ENCODE measurements at regions not wholly inside any gene's neighbourhood (a gene's known extent, or its start where the extent isn't known, plus 50 kb on each side); places are given as distances from the start of the nearest gene placed in this dataset.
"Not testable (repeated sequence)": the region's sequence is repeated elsewhere in the genome, so short reads cannot be mapped to it uniquely, and the experiment has no call there.

DNA sequence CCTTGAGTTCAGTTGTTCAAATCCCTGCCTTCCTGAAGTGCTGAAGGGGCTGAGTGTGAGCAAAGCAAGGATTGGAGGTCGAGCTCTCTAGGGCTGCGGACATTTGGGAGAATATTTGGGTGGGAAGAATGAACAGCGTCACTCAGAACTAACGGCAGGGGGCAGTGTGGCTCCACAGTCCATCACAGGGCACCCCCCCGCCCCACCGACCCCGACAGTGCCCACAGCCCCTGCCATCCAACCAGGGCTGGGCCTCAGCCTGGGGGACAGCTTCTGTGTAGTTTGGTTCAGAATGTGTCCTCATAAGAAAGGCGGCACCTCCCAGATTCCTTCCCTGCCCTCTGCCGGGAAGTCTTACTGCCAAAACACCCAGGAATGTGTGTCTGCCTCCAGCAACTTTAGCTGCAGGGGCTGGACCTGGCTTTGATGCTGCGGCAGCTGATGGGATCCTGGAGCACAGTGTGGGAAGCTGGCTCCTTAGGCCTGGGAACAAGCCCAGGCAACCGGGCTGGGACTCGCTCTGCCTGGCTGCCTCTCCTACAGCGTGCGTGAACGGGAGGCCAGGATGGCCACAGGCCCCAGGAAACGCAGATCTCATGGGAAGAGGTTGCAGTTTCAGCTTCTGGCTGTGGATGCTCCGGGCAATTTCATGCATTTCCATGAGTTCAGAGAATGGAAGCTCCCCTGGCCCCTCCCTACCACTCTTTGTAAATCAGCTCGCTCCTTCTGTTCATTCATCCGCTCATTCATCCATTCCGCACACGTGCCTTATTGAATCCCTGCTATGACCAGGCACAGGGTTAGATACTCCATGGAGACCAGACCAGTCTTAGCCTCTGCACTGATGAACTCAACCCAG lies 104.9 kb upstream of the TMPRSS2 start:
- peak in 2 of 4 donors; percentile 37 to 41 for DNase-seq (ENCODE audit: low read depth in 4 of 4, low spot score in 3 of 4)

GRCh38 chr21:41611966-41612606 lies 104.1 kb upstream of the TMPRSS2 start:
- DNase-seq (ENCODE audit: low read depth in 4 of 4, low spot score in 3 of 4) = no peak

GRCh38 chr21:41611441-41611840 lies 103.5 kb upstream of the TMPRSS2 start:
- DNase-seq (ENCODE audit: low read depth in 4 of 4, low spot score in 3 of 4) = no peak

DNA sequence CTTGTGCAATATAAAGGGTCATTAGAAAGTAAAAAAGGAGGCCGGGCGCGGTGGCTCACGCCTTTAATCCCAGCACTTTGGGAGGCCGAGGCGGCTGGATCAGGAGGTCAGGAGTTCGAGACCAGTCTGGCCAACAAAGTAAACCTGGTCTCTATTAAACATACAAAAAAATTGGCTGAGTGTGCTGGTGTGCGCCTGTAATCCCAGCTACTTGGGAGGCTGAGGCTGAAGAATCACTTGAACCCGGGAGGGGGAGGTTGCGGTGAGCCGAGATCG lies 102.8 kb upstream of the TMPRSS2 start:
- DNase-seq (ENCODE audit: low read depth in 4 of 4, low spot score in 3 of 4) = not testable (repeated sequence)

GRCh38 chr21:41610042-41610839 lies 102.3 kb upstream of the TMPRSS2 start:
- no peak for DNase-seq (ENCODE audit: low read depth in 4 of 4, low spot score in 3 of 4)

- no peak for DNase-seq (ENCODE audit: low read depth in 4 of 4, low spot score in 3 of 4)
These were observed 98.7 kb upstream of the TMPRSS2 start for GRCh38 chr21:41606706-41607105.

DNA sequence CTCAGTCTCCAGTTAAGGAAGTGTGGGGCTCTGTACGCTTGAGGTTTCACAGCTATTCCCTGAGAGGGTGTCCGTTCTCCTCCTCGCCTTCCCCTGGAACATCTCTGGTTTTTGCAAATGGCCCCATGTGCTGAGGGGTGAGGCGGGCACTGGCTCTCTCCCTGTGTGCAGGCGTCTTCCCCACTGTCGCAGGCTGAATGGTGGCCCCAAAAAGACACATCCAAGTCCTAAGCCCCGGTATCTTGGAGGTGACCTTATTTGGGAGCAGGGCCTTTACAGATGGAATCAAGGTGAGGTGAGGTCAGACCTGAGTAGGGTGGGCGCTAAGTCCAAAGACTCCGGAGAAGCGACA lies 98.0 kb upstream of the TMPRSS2 start:
- no peak for DNase-seq (ENCODE audit: low read depth in 4 of 4, low spot score in 3 of 4)

DNA sequence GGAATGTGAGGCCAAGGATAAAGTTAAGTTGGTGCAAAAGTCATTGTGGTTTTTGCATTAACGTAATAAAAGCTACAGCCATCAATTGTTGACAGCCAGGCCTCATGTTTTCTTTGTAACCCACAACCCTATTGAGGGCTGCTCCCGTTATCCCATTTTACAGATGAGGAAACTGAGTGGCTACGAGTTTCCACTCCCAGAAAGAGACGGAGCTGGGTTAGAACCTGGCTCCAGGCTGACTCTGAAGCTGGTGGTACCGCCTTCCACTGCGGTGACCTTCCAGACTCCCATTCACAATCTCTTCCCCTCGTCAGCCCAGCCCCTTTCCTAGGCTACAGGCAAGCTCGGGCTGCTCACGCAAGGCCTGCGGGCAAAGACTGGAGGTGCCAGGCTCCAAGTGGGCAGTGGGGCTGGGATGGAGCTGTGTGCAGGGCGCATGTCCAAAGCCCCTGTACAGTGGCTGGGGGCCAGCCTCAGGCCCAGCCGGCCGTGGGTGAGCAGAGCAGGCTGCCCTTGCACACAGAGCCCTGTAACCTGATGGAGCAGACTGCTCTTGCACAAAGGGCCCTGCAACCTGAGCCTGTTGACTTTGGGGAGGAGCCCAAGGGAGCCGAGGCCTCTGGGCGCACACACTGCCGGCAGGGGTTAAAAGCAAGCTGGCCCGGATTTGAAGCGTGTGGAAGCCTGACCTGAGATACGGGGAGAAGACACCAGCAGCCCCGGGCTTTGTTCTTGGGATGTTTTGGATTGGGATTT lies 97.4 kb upstream of the TMPRSS2 start:
- DNase-seq (ENCODE audit: low read depth in 4 of 4, low spot score in 3 of 4) = no peak

- DNase-seq (ENCODE audit: low read depth in 4 of 4, low spot score in 3 of 4) = no peak
These were observed 96.7 kb upstream of the TMPRSS2 start for GRCh38 chr21:41604583-41605041.

DNA sequence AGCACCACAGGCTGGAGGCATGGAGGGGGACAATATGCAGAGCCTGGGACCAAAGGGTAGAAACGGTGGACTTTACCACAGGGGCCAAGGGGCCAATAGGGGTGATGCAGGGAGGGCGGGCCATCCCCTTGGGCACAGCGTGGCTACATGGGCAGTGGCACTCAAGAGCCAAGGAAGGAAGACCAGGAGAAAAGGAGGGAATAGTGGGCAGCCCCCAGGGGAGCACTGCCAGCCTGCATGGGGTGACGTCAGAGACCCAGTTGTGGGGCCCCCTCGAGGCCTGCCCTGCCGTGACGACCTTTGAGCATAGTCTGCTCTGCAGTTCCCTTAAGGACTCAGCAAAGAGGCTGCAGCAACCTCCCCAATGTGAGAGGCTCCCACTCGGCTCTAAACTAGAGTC lies 95.5 kb upstream of the TMPRSS2 start:
- no peak for DNase-seq (ENCODE audit: low read depth in 4 of 4, low spot score in 3 of 4)

DNA sequence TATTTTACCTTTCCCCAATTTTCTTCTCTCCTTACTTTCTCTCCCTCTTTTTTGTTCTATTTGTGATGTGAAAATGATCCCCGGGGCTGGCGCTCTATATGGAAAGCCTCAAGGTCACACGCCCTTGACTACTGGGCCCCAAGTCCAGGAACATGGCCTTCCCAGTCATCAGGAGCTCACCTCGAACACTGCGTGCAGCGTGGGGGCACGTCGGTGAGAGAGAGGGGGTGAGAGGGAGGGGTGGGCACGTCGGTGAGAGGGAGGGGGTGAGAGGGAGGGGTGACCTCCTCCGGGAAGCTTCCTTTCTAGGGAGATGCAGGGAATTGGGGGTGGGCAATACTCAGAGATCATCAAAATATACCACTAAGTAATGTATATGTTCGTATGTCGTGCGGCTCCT lies 94.6 kb upstream of the TMPRSS2 start:
- DNase-seq (ENCODE audit: low read depth in 4 of 4, low spot score in 3 of 4) = no peak

DNA sequence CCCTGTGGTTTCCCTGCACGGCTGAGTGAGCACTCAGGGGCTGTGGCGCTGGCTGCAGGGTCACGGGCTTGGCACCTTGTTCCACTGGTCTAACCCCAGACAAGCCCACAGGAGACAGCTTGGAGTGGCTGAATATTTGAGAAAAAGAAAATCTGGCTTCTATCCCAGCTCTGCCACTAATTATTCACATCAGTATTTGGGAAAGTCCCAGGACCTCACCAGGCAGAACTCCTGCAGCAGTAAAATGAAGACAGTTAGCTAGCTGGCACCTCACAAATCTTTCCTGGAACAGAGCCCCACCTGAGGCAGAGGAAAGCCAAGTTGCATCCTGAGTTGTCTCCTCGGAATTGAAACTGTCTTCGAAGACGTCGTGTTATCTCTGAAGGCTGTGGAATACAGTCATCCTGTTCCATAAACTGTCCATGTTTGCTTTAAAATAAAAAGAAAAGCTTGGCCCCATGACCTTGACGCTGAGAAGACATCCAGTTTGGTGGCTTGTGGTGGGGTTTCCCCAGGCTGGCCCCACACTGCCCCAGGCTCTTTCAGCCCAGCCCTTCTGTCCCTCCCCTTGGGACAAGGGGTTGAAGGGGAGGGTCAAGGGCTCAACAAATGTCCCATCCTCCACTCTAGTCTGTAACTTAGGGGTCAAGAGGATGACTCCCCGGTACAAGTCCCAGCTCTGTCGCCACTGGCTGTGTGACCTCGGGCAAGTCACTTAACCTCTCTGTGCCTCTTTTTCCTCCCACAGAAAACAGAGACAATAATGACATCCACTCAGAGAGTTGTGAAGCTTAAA lies 93.8 kb upstream of the TMPRSS2 start:
- no peak for DNase-seq (ENCODE audit: low read depth in 4 of 4, low spot score in 3 of 4)

DNA sequence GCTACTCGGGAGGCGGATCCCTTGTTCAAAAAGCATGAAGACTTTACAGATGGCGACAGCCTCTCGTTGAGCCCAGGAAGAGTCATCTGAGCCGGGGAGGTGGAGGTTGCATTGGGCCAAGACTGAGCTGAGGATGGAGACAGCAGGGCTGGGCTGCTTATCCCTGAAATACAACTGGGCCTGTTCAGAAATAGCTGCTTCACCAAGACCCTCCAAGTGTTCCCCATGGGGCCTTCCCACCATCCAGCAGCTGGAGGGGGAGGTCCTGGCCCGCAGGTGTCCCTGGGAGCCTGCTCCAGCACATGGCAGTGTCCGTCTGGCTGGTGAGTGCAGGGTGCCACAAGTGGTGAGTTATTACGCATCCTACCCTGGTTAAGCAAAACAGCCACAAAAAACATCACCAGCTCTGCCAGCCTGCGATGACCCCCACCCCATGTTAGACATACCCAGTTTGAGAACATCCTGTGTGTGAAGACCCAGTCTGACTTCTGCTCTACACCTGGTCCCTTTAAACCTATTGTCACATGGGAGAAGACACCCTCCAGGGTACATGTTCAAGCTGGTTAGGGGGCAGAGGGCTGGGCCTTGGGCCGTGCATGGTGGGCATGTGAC lies 93.1 kb upstream of the TMPRSS2 start:
- no peak for DNase-seq (ENCODE audit: low read depth in 4 of 4, low spot score in 3 of 4)

DNA sequence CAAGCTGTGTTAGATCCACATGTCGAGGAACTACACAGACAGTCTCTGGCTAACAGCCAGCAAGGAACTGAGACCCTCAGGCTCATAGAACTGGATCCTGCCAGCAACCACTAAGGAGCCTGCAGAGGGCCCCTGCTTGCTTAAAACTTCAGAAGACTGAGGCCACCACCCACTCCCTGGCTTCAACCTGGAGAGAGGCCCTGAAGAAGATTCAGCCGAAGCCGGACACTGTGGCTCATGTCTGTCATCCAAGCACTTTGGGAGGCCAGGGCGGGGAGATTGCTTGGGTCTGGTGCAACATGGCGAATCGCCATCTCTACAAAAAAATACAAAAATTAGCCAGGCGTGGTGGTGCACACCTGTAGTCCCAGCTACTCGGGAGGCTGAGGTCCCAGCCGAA lies 92.6 kb upstream of the TMPRSS2 start:
- no peak for DNase-seq (ENCODE audit: low read depth in 4 of 4, low spot score in 3 of 4)

GRCh38 chr21:41600116-41600515 lies 92.2 kb upstream of the TMPRSS2 start:
- DNase-seq (ENCODE audit: low read depth in 4 of 4, low spot score in 3 of 4) = no peak

DNA sequence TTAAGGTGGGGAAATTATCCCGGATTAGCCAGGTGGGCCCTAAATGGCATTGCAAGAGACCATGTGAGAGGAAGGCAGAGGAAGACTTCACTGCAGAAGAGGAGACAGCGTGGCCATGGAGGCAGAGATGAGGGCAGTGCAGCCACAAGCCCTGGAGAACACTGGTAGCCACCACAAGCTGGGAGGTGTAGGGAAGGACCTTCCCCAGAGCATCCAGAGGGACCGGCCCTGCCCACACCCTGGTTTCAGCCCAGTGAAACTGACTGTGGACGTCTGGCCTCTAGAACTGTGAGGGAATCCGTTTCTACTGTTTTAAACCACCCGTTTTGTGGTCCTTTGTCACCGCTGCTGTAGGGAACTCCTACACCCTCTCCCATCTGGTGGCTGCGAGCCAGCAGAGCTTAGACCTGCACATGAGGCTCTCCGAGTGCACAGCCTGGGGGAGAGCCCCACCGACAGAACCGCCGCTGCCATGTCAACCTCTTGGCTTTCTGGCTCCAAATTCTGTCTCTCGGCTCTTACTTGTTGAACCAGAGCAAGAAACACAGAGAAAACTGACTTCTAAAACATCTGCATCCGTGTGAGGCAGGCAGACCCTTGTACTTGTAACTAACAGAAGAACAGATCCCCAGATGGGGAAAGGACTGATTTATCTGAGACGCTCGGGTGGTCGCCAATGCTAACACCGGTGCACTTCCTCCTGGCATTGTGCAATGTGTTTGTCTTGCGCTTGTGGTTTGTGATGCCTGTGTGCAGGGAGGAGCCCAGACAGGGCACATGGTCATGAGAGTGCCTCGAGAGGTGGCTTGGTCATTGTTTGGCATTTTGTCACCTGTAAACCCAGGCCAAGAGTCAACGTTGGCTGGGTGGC lies 90.8 kb upstream of the TMPRSS2 start:
- DNase-seq (ENCODE audit: low read depth in 4 of 4, low spot score in 3 of 4) = no peak

DNA sequence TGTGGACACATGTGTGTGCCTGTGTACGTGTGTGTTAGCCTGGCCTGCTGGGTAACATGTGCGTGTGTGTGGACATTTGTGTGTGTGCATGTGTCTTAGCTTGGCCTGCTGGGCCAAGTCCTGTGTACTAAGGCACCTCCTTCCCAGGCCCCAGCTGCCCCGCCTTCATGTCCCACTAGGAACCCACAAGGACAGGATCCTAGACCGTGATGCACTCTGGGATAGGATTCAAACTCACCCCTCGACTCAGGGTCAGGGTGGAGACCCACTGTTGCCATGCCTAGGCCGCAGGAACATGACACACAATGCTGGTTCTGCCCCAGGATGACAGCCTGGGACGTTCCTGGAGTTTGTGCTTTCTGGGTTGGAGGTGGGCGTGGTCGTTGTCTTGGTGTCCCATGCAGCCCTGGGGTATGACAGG lies 89.9 kb upstream of the TMPRSS2 start:
- no peak for DNase-seq (ENCODE audit: low read depth in 4 of 4, low spot score in 3 of 4)

- DNase-seq (ENCODE audit: low read depth in 4 of 4, low spot score in 3 of 4) = no peak
These were observed 89.3 kb upstream of the TMPRSS2 start for GRCh38 chr21:41597227-41597626.
